H9 (cell line): ENCODE measurements at regions not wholly inside any gene's neighbourhood (a gene's known extent, or its start where the extent isn't known, plus 50 kb on each side); places are given as distances from the start of the nearest gene placed in this dataset.

Source experiments
- DNase-seq: peaks from one replicate; pipeline ENCODE4 v3.0.0-alpha.2; 2017
- H2AFZ ChIP-seq: one replicate; pipeline ENCODE4 v1.6.1; 2013; ENCODE audit warnings: mild to moderate bottlenecking, low read length, control low read depth, moderate library complexity
- H2AK5ac ChIP-seq: 2 replicates; pipeline ENCODE4 v1.6.1; 2013; ENCODE audit warnings: low read length, control low read depth, mixed read lengths; ENCODE audit not compliant: insufficient read length
- H2BK120ac ChIP-seq: one replicate; pipeline ENCODE4 v1.6.1; 2013; ENCODE audit warnings: low read depth, mild to moderate bottlenecking, low read length, control low read depth, inconsistent platforms; ENCODE audit not compliant: poor library complexity, severe bottlenecking
- H2BK12ac ChIP-seq: 2 replicates; pipeline ENCODE4 v1.6.1; 2013; ENCODE audit warnings: low read length, control low read depth, mixed read lengths, low read depth; ENCODE audit not compliant: insufficient read length
- H2BK15ac ChIP-seq: 2 replicates; pipeline ENCODE4 v1.6.1; 2013; ENCODE audit warnings: low read depth, low read length, control low read depth
- H2BK20ac ChIP-seq: one replicate; pipeline ENCODE4 v1.6.1; 2013; ENCODE audit warnings: low read depth, mild to moderate bottlenecking, low read length, control low read depth, inconsistent platforms; ENCODE audit not compliant: poor library complexity, severe bottlenecking
- H2BK5ac ChIP-seq: 2 replicates; pipeline ENCODE4 v1.6.1; 2013; ENCODE audit warnings: low read length, control low read depth, mixed read lengths; ENCODE audit not compliant: insufficient read length
- H3K14ac ChIP-seq: 2 replicates; pipeline ENCODE4 v1.6.1; 2013; ENCODE audit warnings: low read length, control low read depth; ENCODE audit not compliant: insufficient read depth
- H3K18ac ChIP-seq: 2 replicates; pipeline ENCODE4 v1.6.1; 2013; ENCODE audit warnings: low read depth, mild to moderate bottlenecking, mixed read lengths, low read length, control low read depth; ENCODE audit not compliant: insufficient read length
- H3K23ac ChIP-seq: 2 replicates; pipeline ENCODE4 v1.6.1; 2013; ENCODE audit warnings: low read length, control low read depth, mixed read lengths, low read depth; ENCODE audit not compliant: insufficient read length
- H3K23me2 ChIP-seq: 2 replicates; pipeline ENCODE4 v1.6.1; 2013; ENCODE audit warnings: low read depth, mild to moderate bottlenecking, mixed read lengths, low read length, control low read depth; ENCODE audit not compliant: insufficient read length, poor library complexity, severe bottlenecking
- H3K27ac ChIP-seq: 2 replicates; pipeline ENCODE4 v1.5.1; 2013; ENCODE audit warnings: low read length, control low read depth, mixed read lengths, low read depth; ENCODE audit not compliant: insufficient read length
- H3K27me3 ChIP-seq: 2 replicates; pipeline ENCODE4 v1.6.1; 2013; ENCODE audit warnings: low read length, control low read depth, inconsistent platforms; ENCODE audit not compliant: insufficient read depth
- H3K4ac ChIP-seq: 2 replicates; pipeline ENCODE4 v1.6.1; 2013; ENCODE audit warnings: low read depth, mild to moderate bottlenecking, control low read depth, inconsistent platforms, low read length, moderate library complexity
- H3K4me1 ChIP-seq: 2 replicates; pipeline ENCODE4 v1.6.1; 2013; ENCODE audit warnings: low read length, control low read depth, inconsistent platforms; ENCODE audit not compliant: insufficient read depth
- H3K4me2 ChIP-seq: 2 replicates; pipeline ENCODE4 v1.6.1; 2013; ENCODE audit warnings: low read length, control low read depth, mixed read lengths; ENCODE audit not compliant: insufficient read length, insufficient read depth
- H3K56ac ChIP-seq: 2 replicates; pipeline ENCODE4 v1.6.1; 2013; ENCODE audit warnings: low read depth, mild to moderate bottlenecking, mixed read lengths, low read length, control low read depth; ENCODE audit not compliant: insufficient read length
- H3K79me1 ChIP-seq: 2 replicates; pipeline ENCODE4 v1.6.1; 2013; ENCODE audit warnings: low read depth, mild to moderate bottlenecking, moderate library complexity, low read length, control low read depth, inconsistent platforms; ENCODE audit not compliant: insufficient read depth, poor library complexity, severe bottlenecking
- H3K79me2 ChIP-seq: 2 replicates; pipeline ENCODE4 v1.6.1; 2013; ENCODE audit warnings: low read length, control low read depth, inconsistent platforms; ENCODE audit not compliant: insufficient read depth
- H3K9ac ChIP-seq: 2 replicates; pipeline ENCODE4 v1.6.1; 2013; ENCODE audit warnings: low read length, control low read depth, mixed read lengths; ENCODE audit not compliant: insufficient read length; ENCODE audit errors: extremely low read depth
- H3K9me3 ChIP-seq: one replicate; pipeline ENCODE4 v1.6.1; 2013; ENCODE audit warnings: low read depth, low read length, inconsistent platforms; ENCODE audit not compliant: control insufficient read depth
- H3T11ph ChIP-seq: one replicate; pipeline ENCODE4 v1.6.1; 2013; ENCODE audit warnings: mild to moderate bottlenecking, low read length, control low read depth, inconsistent platforms
- H4K20me1 ChIP-seq: one replicate; pipeline ENCODE4 v1.6.1; 2013; ENCODE audit not compliant: control insufficient read depth, insufficient read length, insufficient read depth
- H4K5ac ChIP-seq: 2 replicates; pipeline ENCODE4 v1.6.1; 2013; ENCODE audit warnings: low read depth, mild to moderate bottlenecking, mixed read lengths, low read length, control low read depth; ENCODE audit not compliant: insufficient read length
- H4K8ac ChIP-seq: replicated peaks from 2 replicates; pipeline ENCODE4 v1.6.1; 2013; ENCODE audit warnings: low read length, control low read depth, mixed read lengths, low read depth; ENCODE audit not compliant: insufficient read length
- H4K91ac ChIP-seq: 2 replicates; pipeline ENCODE4 v1.6.1; 2013; ENCODE audit warnings: low read depth, mild to moderate bottlenecking, moderate library complexity, mixed read lengths, low read length, control low read depth; ENCODE audit not compliant: insufficient read length
- H3K27ac Mint-ChIP-seq, 3 experiments: 2 replicates in 2 of 3; 3 replicates in 1 of 3; pipeline ENCODE4 v1.8.0; 2020 to 2021; ENCODE audit warnings: mixed read lengths in 3 of 3, mild to moderate bottlenecking in 1 of 3, moderate library complexity in 1 of 3
- H3K27me3 Mint-ChIP-seq: 2 replicates; pipeline ENCODE4 v1.8.0; 2021; ENCODE audit warnings: low read depth, mild to moderate bottlenecking, moderate library complexity, mixed read lengths
- H3K36me3 Mint-ChIP-seq, 3 experiments: 2 replicates in 2 of 3; 3 replicates in 1 of 3; pipeline ENCODE4 v1.8.0; 2020 to 2021; ENCODE audit warnings: low read depth in 3 of 3, mixed read lengths in 3 of 3; ENCODE audit not compliant: insufficient read depth in 1 of 3
- H3K4me1 Mint-ChIP-seq, 2 experiments: 2 replicates each; pipeline ENCODE4 v1.8.0; 2020; ENCODE audit warnings: mixed read lengths in 2 of 2
- H3K4me3 Mint-ChIP-seq, 2 experiments: 2 replicates in 1 of 2; 3 replicates in 1 of 2; pipeline ENCODE4 v1.8.0; 2020 to 2021; ENCODE audit warnings: mild to moderate bottlenecking in 2 of 2, mixed read lengths in 2 of 2, moderate library complexity in 1 of 2
- H3K9me3 Mint-ChIP-seq, 2 experiments: 2 replicates in 1 of 2; 3 replicates in 1 of 2; pipeline ENCODE4 v1.8.0; 2020; ENCODE audit warnings: mild to moderate bottlenecking in 2 of 2, mixed read lengths in 2 of 2, moderate library complexity in 1 of 2
- CTCF ChIP-seq: fragments of 200-600 bp; sonication (generic); conservative IDR thresholded peaks from 3 replicates; pipeline ENCODE4 v1.8.0; 2021; ENCODE audit warnings: antibody characterized with exemption, mild to moderate bottlenecking
- WGBS: extraction: QIAGEN DNeasy Blood & Tissue Kit; methylation state at CpG from one replicate; pipeline ENCODE4 v1.1.7; 2013; ENCODE audit warnings: missing lambda C conversion rate, low lambda C conversion rate, mixed read lengths; ENCODE audit not compliant: insufficient read length; ENCODE audit errors: extremely low coverage; 5-methylcytosine and 5-hydroxymethylcytosine counted together

DNA sequence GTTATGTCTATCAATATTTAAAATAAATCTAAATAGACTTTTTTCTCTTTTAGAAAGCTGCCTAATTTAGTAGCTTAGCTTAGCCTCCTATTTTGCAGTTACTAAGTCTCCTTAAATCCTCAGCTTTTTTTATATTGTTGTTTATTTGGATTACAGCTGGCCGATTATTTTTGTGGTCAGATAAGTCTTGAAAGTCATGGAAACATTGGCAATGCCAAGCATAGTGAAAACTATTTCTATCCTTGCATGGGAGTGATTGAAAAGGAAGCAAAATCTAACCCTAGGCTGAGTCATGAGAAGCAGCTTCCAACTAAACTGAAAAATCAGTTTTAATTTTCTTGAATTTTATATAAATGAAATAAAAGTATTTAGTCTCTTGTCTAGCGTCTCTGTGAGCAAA, 1063.0 kb upstream of the GBE1 start:
- Histone ChIP-seq H3K56ac (no peak overlapping the region), H3K79me2 (no peaks in the 10 kb centered on the region), H2BK20ac (no peak overlapping the region), H3K4me2 (no peak overlapping the region), H3K23ac (no peak overlapping the region), H3K23me2 (no peaks in the 10 kb centered on the region), H3K9me3 (no peaks in the 10 kb centered on the region), H2BK15ac (no peak overlapping the region), H3K27ac (no peak overlapping the region), H2AK5ac (no peak overlapping the region), H3K4ac (no peak overlapping the region), H3K79me1 (no peaks in the 10 kb centered on the region), H2BK5ac (no peak overlapping the region), H4K20me1 (no peaks in the 10 kb centered on the region), H3K4me1 (no peaks in the 10 kb centered on the region), H2AFZ (no peak overlapping the region), H4K8ac (no peak overlapping the region), H2BK120ac (no peak overlapping the region), H3K27me3 (no peaks in the 10 kb centered on the region), H3K18ac (no peak overlapping the region), H2BK12ac (no peak overlapping the region), H4K5ac (no peak overlapping the region), H3K9ac (no peak overlapping the region), H4K91ac (no peak overlapping the region), H3T11ph (no peak overlapping the region), H3K14ac (no peak overlapping the region)
- H3K27me3 Mint-ChIP-seq: no peaks in the 10 kb centered on the region
- H3K27ac Mint-ChIP-seq: no peak overlapping the region; a peak in 1 of 7 replicates
- DNase-seq: no peak
- no peaks in the 10 kb centered on the region for H3K36me3 Mint-ChIP-seq
- no peak overlapping the region for H3K4me3 Mint-ChIP-seq
- no peak for TF ChIP-seq CTCF
- no CpG with 5 or more reads among the region's 2 CpGs for WGBS
- H3K9me3 Mint-ChIP-seq: 0 out of 5 replicates have a peak, but pooled peaks cover 0 to 2% of the 10 kb centered on the region in 2 experiments
- no peaks in the 10 kb centered on the region for H3K4me1 Mint-ChIP-seq
